Upper lobe of right lung (tissue), 1 donor: ENCODE measurements at regions not wholly inside any gene's neighbourhood (a gene's known extent, or its start where the extent isn't known, plus 50 kb on each side); places are given as distances from the start of the nearest gene placed in this dataset.

Experiments
- ATAC-seq: fragments of 200-7000 bp; cut with Tn5 transposase; one replicate; pipeline ENCODE4 v1.9.1; 2020; ENCODE audit warnings: mild to moderate bottlenecking, moderate library complexity
- DNase-seq: peaks from one replicate; pipeline ENCODE4 v3.0.0-alpha.2; 2020
- H3K27ac ChIP-seq: fragments of 200-600 bp; one replicate; pipeline ENCODE4 v1.8.0; 2022
- H3K27me3 ChIP-seq: fragments of 200-600 bp; one replicate; pipeline ENCODE4 v1.8.0; 2022; ENCODE audit warnings: mild to moderate bottlenecking
- H3K36me3 ChIP-seq: fragments of 200-600 bp; one replicate; pipeline ENCODE4 v1.8.0; 2022
- H3K4me1 ChIP-seq: fragments of 200-600 bp; one replicate; pipeline ENCODE4 v1.8.0; 2022
- H3K4me3 ChIP-seq: fragments of 200-600 bp; one replicate; pipeline ENCODE4 v1.8.0; 2022; ENCODE audit warnings: mild to moderate bottlenecking
- H3K9me3 ChIP-seq: fragments of 200-600 bp; one replicate; pipeline ENCODE4 v1.8.0; 2022
- CTCF ChIP-seq: fragments of 200-600 bp; IDR thresholded peaks from one replicate; pipeline ENCODE4 v1.8.0; 2022; ENCODE audit warnings: antibody characterized with exemption
- intact Hi-C: fragments of 100-400 bp; cut with DNase I; formaldehyde crosslinking; loops from one replicate; pipeline ENCODE4 v1.11.0; 2022
- donor health status: DM: no; HTN: yes; CAD: no; lungs with severe emphysema.

GRCh38 chr3:72398781-72399180 lies 449.5 kb downstream of the SHQ1 start:
- Histone ChIP-seq H3K4me1 (peaks cover 4% of the 10 kb centered on the region), H3K9me3 (no peaks in the 10 kb centered on the region), H3K4me3 (no peak overlapping the region), H3K27me3 (no peaks in the 10 kb centered on the region), H3K36me3 (no peaks in the 10 kb centered on the region), H3K27ac (no peak overlapping the region)
- intact Hi-C loops, result no loop called here
- no peak for DNase-seq
- no peak for ATAC-seq
- TF ChIP-seq CTCF, result no peak

GRCh38 chr3:72397586-72397985 lies 450.7 kb downstream of the SHQ1 start:
- intact Hi-C loops, result no loop called here
- peaks cover 4% of the 10 kb centered on the region for H3K4me1 ChIP-seq
- no peak for TF ChIP-seq CTCF

GRCh38 chr3:72396899-72397298 lies 451.3 kb downstream of the SHQ1 start:
- no peak overlapping the region for H3K4me3 ChIP-seq
- H3K4me1 ChIP-seq, result peaks cover 8% of the 10 kb centered on the region
- no peak for DNase-seq
- intact Hi-C loops, result no loop called here
- no peaks in the 10 kb centered on the region for H3K36me3 ChIP-seq
- H3K27ac ChIP-seq, result no peak overlapping the region
- ATAC-seq, result no peak
- no peaks in the 10 kb centered on the region for H3K9me3 ChIP-seq
- no peak for TF ChIP-seq CTCF
- no peaks in the 10 kb centered on the region for H3K27me3 ChIP-seq

More at GRCh38 chr3:72397586-72397985, 450.7 kb downstream of the SHQ1 start:
- ATAC-seq, result no peak
- H3K36me3 ChIP-seq, result no peaks in the 10 kb centered on the region
- no peak overlapping the region for H3K27ac ChIP-seq
- no peak overlapping the region for H3K4me3 ChIP-seq
- H3K27me3 ChIP-seq, result no peaks in the 10 kb centered on the region
- no peaks in the 10 kb centered on the region for H3K9me3 ChIP-seq
- no peak for DNase-seq

- Histone ChIP-seq H3K9me3 (no peaks in the 10 kb centered on the region), H3K4me3 (no peak overlapping the region), H3K4me1 (peaks cover 18% of the 10 kb centered on the region), H3K27me3 (no peaks in the 10 kb centered on the region), H3K36me3 (no peaks in the 10 kb centered on the region), H3K27ac (no peak overlapping the region)
- ATAC-seq (no peak), DNase-seq (no peak)
- no peak for TF ChIP-seq CTCF
- intact Hi-C loops, result no loop called here
Measured at GRCh38 chr3:72395776-72396311, 452.4 kb downstream of the SHQ1 start.

GRCh38 chr3:72393455-72393854 lies 454.8 kb downstream of the SHQ1 start:
- no peak for TF ChIP-seq CTCF
- no peaks in the 10 kb centered on the region for H3K9me3 ChIP-seq

GRCh38 chr3:72391659-72392058 lies 456.6 kb downstream of the SHQ1 start:
- Histone ChIP-seq H3K9me3 (no peaks in the 10 kb centered on the region), H3K36me3 (no peaks in the 10 kb centered on the region), H3K27me3 (no peaks in the 10 kb centered on the region), H3K27ac (no peak overlapping the region), H3K4me3 (no peak overlapping the region), H3K4me1 (peaks cover 16% of the 10 kb centered on the region)
- no peak for ATAC-seq
- intact Hi-C loops, result no loop called here
- no peak for TF ChIP-seq CTCF
- DNase-seq, result no peak

More at GRCh38 chr3:72393455-72393854, 454.8 kb downstream of the SHQ1 start:
- ATAC-seq, result no peak
- no peak overlapping the region for H3K4me3 ChIP-seq
- intact Hi-C loops, result no loop called here
- no peaks in the 10 kb centered on the region for H3K27me3 ChIP-seq
- no peaks in the 10 kb centered on the region for H3K36me3 ChIP-seq
- peaks cover 21% of the 10 kb centered on the region for H3K4me1 ChIP-seq
- DNase-seq, result no peak
- H3K27ac ChIP-seq, result no peak overlapping the region
